ENCODE measurements at regions not wholly inside any gene's neighbourhood (a gene's known extent, or its start where the extent isn't known, plus 50 kb on each side); places are given as distances from the start of the nearest gene placed in this dataset.
"Not testable (repeated sequence)": the region's sequence is repeated elsewhere in the genome, so short reads cannot be mapped to it uniquely, and the experiment has no call there.

DNA sequence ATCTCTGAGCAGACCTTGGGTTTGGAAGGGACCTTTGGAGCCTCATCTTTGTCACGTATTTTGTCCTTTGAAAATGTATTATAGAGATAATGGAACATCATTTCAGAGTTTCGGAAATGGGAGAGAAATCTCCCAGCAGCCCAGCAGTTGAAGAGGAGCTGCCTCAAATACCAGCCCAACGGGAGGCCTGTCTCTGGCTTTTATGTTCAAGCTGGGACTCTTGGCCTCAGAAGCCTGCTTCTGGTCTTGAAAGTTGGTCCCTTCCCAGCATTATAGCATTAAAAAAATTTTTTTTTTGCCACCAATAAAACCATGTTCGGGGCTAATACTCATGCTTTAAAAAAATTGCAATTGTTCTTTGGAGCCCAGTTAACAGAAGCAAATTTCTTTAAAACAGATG, 73.4 kb upstream of the CTBP2 start:
- peak; percentile 61 for DNase-seq

DNA sequence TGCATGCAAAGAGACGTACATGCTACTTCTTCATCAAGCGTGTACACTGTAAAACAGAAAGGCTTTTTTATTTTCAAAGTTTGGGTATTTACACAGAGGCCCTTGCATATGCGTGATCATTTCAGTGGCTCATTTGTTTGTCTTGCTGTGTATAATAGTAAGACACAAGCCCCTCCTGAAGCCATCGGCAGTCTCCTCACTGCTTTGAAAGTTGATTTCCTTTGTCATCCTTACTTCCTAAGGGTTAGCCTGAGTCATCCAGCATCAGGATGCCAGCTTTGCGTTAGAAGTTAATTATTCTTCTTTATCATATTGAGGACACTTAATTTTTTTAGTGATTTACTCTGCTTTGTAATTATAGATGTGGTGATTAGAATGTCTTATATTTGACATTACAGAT, 72.5 kb upstream of the CTBP2 start:
- peak; percentile 11 for DNase-seq

DNA sequence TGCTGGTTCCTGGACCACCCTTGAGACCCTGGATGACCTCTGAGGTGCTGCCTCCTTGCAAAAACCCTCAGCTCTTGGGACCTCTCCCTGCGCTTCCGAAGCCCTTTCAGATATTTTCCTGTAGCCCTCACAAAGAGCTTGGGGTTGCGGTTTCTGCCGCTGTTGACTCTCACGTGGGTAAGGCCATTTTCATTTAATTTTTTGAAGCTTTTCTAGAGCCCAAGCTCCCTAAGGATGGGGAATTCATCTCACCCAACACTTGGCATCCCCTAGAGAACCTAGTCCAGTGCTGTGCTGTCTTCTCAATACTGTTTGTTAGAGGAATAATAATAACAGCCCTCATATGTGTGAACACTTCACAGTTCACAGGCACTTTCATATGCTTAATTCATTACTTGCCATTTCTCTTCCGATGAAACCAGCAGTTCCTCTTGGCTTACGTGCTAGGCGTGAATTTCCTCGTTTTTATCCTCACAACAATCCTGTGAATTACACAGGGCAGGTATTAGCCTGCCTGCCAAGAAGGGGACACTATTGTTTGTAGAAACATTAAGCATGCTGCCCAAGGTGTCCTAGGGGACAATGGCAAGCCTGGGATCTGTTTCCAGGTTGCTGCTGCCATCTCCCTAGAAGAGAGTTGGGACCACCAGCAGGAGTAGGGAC, 71.6 kb upstream of the CTBP2 start:
- DNase-seq = no peak

DNA sequence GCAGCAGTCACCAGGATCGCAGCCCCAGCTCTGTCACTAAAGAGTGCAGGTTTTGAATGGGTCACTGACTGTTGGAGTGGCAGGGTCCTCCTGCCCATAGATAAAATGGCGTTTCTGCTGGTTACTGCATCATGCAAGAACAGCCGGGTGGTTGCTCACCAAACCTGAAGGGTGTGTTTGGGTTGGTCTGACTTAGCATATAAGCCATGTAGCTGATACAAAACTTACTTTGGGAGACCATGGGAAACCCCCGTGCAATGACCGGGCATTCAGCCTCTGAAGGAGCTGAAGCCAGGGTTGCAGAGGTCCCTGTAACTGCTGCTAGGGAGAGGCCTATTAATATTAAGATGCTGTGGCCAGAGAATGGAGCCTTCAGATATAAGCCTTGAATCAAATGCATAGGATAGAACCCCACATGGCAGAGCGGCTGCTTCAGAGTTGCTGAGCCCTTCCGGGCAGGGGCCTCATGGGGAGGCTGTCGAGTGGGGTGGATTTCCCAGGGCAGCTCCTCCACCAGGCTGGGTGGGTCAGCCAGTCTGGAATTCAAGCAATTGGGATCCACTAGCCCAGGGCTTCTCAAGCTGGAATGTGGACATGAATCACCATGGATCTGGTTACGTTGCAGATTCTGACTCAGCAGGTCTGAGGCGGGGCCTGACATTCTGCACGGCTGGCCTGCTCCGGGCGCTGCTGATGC, 70.9 kb upstream of the CTBP2 start:
- peak; percentile 97 for DNase-seq

DNA sequence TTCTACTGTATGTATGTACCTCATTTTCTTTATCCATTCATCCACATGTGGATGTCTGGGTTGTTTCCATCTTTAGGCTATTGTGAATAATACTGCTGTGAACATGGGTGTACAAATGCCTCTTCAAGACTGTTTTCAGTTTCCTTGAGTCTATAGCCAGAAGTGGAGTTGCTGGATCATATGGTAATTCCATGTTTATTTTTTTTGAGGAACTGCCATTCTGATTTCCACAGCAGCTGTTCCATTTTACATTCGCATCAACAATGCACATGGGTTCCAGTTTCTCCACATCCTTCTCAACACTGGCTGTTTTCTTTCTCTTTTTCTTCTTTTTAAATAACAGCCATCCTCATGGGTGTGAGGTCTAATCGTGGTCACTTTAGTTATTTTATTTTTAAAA, 69.9 kb upstream of the CTBP2 start:
- DNase-seq = no peak

DNA sequence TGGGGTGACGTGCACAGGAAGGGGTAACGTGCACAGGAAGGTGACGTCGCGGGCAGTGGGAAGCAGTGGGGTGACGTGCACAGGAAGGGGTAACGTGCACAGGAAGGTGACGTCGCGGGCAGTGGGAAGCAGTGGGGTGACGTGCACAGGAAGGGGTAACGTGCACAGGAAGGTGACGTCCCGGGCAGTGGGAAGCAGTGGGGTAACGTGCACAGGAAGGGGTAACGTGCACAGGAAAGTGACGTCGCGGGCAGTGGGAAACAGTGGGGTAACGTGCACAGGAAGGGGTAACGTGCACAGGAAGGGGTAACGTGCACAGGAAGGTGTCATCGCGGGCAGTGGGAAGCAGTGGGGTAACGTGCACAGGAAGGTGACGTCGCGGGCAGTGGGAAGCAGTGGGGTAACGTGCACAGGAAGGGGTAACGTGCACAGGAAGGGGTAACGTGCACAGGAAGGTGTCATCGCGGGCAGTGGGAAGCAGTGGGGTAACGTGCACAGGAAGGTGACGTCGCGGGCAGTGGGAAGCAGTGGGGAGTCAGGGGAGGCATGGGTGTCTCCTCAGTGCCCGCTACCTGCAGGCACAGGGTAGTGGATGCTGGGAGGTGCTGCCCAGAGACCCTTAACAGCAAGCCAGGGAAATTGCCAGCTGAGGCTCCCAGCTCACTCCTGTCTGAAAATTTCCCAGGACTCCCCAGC, 68.0 kb upstream of the CTBP2 start:
- DNase-seq = not testable (repeated sequence)

DNA sequence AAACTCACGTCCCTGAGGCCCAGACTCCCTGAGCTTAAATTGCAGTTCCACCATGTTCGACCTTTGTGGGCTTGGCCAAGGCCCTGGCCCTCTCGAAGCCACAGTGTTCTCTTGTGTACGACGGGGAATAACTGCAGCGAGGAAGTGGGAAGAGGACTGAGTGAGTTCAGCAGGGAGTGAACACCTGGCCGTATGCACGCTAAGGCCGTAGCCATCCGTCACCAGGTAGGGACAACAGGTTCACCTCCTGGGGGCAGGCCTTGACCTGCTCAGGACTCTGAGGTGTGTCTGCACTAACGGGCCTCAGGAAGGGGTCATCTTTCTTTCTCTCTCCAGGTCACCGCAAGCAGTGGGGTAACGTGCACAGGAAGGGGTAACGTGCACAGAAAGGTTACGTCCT, 67.2 kb upstream of the CTBP2 start:
- no peak for DNase-seq

DNA sequence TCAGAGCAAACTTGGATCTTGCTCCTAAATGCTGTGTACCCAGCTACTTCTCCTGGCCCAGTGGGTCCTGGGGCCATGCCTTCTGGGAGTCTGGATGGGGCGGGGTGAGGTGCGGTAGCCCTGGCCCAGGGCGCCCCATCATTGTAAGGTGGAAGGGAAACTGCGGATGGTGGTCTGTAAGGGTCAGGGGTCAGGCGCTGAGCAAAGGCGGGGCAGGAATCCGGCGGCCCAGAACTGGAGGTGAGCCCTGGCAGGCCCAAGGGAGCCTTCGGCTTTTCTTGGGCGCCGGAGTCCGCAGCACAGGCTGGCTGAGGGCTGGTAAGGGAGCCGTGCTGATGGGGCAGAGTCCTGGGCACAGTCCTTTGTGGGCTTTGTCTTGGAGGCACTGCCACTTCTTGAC, 66.5 kb upstream of the CTBP2 start:
- DNase-seq = no peak

DNA sequence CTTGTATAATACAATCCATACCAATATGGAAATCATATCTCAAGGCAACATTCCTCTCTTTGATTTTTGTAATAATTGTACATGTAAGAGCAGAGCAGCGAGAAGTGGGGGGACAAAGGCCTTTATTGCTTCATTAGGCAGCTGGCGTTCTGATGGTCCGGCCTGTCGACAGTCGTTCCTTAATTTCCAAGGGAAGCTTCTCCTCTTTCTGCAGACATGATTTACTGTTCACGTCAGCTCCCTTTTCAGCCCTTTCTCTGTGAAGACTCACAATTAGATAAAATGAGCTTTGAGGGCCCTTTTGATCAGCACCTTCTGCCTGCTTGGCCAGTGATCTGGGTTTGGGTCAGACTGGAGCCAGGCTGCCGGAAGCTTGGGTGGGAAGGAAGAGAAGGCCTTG, 65.6 kb upstream of the CTBP2 start:
- no peak for DNase-seq

DNA sequence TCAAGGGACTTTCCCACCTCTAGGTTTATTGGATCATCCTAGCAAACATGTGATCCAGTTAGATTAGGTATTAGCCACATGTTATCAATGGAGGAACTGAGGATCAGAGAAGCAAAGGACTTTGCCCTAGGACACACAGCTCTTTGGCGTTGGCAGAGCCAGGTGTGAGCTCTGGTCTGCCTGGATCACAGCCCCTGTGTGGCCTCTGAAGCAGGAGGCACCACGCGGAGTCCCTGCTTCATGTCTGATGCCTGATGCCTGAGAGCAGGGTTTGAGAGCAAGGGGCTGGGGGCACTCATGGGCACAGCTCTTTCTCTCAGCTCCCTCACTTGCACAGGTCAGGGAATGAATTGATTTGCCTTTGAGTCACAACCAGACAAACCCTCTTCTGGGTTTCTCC, 64.7 kb upstream of the CTBP2 start:
- no peak for DNase-seq

DNA sequence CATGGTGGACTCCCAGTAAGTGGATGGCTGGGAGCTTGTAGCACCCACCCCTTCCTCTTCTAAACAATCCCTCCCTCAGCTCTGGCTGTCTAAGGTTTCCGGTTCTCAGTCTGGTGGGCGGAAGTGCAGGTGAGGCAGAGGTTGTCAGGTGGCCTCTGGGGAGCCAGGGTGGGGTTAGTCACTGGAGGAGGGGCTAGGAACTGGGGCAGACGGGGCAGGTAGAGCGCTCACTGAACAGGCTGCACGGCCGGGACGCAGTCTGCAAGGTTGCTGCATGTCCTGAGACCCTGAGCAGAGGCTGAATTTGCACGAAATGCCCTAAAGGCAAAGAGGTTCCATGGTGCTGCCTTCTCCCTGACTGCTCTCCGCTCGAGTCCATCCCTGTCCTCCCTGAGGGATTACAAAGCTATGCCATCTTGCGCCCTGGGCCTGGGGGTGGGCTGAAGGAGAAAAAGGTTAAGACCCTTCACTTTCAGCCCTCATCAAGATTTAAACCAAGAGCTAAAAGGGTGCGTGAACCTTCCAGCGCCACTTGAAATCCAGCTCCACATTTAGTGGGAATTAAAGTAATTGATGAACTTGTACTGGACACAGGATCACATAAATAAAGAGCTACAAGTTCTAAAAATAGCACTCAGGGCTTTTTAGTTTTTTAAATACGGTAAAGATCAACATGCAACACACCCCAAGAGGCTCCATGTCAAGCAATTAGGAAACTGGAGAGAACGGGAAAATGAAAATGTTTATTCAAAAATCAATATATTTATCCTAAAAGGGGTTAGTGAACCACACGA, 62.3 kb upstream of the CTBP2 start:
- no peak for DNase-seq

DNA sequence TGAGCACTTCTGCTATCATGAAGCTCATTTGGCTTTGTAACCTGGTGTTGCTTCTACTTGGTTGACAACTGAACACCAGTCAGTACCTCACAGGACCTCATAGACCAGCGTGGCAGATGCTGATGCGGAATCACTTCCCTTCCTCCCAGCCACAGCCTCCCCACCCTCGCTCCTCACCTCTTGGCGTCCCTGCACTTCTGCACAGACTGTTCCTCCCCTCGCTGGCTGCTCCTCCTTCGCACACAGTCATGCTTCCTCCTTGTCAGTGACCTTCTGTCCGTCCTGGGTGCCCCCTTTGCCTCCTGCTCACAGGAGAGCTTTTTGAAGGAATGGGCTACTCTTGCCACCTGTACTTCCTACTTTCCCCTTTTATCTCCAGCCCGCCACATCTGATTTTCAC, 61.4 kb upstream of the CTBP2 start:
- no peak for DNase-seq

DNA sequence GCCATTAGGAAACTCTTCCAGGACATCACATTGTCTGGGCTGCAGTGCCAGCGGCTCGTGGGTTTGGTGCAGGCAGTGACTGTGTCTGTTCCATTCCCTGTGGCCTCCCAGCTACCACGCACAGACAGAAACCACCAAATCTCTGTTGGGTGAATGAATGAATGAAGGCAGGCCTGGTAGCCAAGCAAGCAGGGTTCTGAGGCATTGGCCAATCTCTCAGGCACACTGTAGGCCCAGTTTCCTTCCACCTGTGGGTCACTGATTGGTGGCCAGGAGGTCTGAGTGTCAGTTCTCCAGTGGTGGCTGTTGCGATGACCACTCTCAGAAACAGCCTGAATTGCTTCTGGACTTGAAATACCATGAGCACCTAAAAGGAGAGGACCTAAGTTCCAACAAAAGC, 59.4 kb upstream of the CTBP2 start:
- DNase-seq = no peak

DNA sequence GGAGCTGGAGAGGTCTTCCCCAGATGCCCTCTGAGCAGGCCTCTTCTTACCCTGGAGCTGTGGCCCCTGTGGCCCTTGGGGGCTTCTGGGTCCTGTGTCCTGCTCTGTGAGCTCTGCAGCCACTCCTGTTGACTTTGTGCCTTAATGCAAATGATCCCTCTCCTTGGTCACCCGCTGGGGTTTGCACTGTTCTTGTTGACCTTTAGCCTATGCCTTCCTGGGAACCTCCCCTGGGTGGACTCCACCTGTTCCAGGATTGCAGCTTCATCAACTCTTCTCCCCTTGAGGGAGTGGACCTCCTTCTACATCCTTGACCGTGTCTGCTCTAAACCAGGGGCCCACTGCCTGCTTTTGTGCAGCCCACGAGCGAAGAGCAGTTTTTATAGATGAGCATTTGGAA, 58.6 kb upstream of the CTBP2 start:
- no peak for DNase-seq

DNA sequence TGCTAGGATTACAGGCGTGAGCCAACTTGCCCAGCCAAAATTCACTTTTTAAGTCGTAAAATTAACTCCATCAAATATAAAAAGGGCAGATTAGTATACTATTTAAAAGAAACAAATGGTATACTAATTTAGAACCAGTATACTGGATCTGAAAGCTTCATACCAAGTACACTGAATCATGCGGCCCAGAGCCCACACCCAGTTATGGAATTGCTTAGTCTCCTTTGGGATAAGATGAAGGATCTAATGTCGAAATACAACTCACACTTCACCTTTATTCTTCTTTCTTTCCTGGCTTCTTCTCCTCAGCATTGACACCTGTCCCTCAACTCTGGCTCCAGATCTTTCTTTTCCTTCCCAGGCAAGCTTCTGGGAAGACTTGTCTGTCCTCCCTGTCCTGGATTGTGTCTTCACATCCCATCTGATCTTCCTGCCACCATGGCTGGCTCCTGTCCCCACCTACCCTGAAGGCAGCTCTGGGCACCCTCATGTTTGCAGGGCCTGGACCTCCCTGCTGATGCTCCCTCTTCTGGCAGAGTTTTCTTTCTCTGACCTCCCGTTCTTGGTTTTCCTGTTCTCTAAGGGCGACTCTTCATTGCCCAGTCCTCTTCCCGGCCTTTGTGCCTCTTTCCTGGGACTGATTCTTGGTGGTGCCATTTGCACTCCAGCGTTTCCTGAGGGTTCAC, 57.8 kb upstream of the CTBP2 start:
- DNase-seq = peak; percentile 36

DNA sequence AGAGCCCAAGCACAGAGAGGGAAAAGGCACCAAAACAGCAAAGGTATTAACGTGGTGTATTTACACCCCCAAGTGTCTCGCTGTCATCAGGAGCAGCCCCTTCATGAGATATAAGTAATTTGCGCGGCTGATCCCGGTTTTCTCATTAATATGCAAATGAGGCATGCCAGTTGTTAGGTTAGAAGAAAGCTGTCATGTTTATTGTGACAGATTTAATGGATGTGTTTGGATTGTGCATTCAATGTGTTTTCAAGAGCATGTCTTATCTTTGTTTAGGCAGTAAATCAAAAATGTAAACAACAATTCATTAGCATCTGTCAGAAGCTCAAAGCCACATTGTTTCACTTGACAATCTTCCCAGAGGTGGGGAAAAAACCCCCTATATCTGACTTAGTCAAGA, 56.5 kb upstream of the CTBP2 start:
- no peak for DNase-seq

DNA sequence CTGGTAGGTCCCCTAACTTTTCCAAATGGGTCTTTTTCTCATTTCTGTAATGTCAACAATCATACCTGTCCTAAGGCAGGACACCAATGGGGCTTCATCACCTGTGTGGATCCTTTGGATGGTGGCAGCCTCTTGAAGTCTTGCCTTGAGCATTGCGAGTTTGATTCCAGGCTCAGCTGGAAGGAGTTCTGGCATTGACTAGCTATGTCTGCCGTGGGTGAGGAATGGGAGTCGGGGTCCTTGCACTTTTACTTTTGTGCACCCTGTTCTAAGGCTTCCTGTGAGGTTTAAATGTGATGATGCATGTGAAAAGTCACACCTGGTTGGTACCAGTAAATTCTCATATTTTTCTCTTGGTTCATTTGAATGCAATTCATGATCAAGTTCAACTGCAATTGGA, 55.9 kb upstream of the CTBP2 start:
- no peak for DNase-seq

DNA sequence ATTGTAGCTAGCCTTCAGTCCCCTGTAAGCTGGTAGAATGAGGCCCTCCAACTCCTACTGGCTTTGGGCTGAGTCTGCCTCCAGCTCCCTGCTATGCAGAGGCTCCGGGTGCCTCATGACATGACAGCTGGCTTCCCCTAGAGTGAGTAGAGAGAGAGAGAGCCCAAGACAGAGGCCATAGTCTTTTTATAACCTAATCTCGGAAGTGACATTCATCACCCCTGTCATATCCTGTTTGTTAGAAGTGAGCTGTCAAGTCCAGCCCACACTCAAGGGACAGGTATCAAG, 53.9 kb upstream of the CTBP2 start:
- DNase-seq = no peak

DNA sequence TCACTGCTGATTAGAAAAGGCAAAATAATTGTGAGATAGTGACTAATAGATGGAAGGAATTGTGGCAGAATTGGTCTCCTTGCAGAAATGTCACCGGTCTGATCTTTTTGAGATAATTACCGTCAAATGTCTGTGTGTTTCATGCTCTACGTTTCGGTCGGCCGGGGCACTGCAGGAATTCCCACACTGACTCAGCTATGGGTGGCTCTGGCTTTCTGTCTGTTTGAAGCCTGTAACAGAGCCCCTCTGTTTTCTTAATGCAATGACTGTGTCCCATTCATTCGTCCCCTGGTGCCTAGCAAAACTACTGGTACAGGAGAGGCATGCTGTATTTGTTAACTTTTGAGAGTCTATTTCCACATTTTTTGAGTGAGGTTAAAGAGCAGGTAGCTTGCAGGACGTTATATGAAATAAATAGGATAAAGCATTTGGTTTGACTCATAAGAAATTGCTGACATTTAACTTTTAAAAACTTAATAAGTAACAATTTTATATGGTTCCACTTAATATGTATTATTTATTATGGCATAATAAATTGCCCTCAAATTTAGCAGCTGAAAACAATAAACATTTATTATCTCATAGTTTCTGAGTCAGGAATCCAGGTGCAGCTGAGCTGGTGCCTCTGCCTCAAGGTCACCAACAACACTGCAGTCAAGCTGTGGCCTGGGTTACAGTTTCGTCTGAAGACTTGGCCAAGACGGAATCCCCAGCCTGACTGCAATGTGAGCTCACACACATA, 53.3 kb upstream of the CTBP2 start:
- no peak for DNase-seq

DNA sequence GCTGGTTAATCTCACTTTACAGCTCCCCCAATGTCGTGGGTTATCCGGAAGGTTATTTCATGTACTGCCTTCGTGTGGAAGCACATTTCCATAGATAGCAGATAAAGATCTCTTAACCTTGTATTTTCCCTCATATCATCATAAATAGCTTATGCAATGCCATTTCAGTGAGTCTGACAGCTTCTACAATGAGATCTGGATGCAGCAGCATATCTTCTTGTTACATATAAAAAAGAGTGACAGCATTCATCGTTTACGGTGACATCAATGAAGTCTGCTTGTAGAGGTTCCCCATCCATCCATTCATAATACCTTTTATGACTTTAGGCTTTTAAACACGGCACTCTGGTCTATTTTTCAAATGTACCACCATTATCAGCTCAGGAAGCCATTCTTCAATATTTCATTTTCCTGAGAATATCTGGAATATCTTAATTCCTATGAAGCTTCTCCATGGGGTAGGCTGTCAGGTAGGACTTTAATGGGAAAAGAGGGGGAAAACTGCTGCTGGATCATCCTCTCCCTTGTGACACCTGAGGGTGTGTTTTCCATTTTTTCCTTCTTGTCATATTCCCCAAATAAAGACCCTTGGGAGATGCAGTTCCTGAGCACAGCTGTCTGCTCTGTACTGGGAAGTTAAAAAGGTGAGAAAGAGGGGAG, 51.9 kb upstream of the CTBP2 start:
- DNase-seq = no peak

Measured in fibroblast of skin of scalp (primary cell).